ENCODE measurements at regions not wholly inside any gene's neighbourhood (a gene's known extent, or its start where the extent isn't known, plus 50 kb on each side); places are given as distances from the start of the nearest gene placed in this dataset.

DNA sequence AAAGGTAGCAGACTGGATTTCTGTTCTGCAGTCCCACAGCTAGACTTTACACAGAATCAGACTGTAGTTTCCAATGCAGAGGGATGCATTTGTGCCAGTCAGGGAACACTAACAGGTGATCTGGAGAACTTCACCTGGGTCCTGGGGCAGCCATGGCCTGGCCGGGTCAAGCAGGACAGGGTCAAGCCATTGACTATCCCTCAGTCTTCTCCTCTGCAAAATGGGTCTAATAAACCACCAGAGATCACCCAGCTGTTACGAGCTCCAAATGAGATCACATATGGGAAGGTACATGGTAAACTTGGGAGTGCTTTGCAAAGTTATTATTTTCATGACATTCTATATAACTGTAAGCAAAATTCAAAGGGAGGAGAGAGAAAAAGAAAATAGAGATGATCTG is 294.1 kb downstream of the CDCA7 start (continued):
- TF ChIP-seq, protein P1, sequence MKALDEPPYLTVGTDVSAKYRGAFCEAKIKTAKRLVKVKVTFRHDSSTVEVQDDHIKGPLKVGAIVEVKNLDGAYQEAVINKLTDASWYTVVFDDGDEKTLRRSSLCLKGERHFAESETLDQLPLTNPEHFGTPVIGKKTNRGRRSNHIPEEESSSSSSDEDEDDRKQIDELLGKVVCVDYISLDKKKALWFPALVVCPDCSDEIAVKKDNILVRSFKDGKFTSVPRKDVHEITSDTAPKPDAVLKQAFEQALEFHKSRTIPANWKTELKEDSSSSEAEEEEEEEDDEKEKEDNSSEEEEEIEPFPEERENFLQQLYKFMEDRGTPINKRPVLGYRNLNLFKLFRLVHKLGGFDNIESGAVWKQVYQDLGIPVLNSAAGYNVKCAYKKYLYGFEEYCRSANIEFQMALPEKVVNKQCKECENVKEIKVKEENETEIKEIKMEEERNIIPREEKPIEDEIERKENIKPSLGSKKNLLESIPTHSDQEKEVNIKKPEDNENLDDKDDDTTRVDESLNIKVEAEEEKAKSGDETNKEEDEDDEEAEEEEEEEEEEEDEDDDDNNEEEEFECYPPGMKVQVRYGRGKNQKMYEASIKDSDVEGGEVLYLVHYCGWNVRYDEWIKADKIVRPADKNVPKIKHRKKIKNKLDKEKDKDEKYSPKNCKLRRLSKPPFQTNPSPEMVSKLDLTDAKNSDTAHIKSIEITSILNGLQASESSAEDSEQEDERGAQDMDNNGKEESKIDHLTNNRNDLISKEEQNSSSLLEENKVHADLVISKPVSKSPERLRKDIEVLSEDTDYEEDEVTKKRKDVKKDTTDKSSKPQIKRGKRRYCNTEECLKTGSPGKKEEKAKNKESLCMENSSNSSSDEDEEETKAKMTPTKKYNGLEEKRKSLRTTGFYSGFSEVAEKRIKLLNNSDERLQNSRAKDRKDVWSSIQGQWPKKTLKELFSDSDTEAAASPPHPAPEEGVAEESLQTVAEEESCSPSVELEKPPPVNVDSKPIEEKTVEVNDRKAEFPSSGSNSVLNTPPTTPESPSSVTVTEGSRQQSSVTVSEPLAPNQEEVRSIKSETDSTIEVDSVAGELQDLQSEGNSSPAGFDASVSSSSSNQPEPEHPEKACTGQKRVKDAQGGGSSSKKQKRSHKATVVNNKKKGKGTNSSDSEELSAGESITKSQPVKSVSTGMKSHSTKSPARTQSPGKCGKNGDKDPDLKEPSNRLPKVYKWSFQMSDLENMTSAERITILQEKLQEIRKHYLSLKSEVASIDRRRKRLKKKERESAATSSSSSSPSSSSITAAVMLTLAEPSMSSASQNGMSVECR (CRISPR knock-in tag; IDR thresholded peaks at IDR 0.05; ENCODE audit: borderline replicate concordance): no peak
- no peak for TF ChIP-seq CBFB (CRISPR knock-in tag; IDR thresholded peaks at IDR 0.05; ENCODE audit: low read depth)
- TF ChIP-seq FOXK1 (CRISPR knock-in tag; IDR thresholded peaks at IDR 0.05): no peak
- TF ChIP-seq, protein P2, sequence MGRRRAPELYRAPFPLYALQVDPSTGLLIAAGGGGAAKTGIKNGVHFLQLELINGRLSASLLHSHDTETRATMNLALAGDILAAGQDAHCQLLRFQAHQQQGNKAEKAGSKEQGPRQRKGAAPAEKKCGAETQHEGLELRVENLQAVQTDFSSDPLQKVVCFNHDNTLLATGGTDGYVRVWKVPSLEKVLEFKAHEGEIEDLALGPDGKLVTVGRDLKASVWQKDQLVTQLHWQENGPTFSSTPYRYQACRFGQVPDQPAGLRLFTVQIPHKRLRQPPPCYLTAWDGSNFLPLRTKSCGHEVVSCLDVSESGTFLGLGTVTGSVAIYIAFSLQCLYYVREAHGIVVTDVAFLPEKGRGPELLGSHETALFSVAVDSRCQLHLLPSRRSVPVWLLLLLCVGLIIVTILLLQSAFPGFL (CRISPR knock-in tag; IDR thresholded peaks at IDR 0.05; ENCODE audit: borderline replicate concordance): no peak
- TF ChIP-seq ZNF317 (CRISPR knock-in tag; IDR thresholded peaks at IDR 0.05; ENCODE audit: borderline replicate concordance, low read depth): no peak
- TF ChIP-seq RORB (CRISPR knock-in tag; IDR thresholded peaks at IDR 0.05): no peak
- TF ChIP-seq, protein P3, sequence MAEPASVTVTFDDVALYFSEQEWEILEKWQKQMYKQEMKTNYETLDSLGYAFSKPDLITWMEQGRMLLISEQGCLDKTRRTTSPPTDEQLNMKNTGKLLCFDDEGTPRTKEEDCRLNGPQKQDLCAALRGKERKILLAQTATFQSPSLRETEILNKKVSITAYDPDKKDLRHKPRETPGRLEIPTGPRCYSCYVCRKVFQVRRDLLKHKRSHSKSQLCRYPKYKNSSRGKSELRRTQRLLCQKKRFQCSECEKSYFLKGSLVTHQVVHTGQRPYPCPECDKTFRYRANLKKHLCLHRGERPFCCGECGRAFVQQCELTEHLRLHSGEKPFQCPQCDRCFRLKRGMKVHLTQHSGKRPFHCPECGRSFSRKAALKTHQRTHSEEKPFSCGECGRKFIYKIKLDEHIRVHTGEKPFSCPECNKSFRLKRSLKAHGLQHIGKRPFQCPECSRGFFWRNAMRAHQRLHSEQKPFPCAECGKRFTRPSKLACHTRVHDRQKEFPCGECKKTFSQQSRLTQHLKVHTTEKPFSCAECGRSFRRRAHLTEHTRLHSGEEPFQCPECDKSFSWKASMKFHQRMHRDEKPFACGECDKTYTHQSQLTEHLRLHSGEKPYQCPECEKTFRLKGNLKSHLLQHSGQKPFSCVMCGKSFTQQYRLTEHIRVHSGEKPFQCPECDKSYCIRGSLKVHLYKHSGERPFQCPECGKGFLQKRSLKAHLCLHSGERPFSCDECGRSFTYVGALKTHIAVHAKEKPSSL (CRISPR knock-in tag; conservative IDR thresholded peaks at IDR 0.05): no peak
- TF ChIP-seq ZBTB21 (CRISPR knock-in tag; IDR thresholded peaks at IDR 0.05; ENCODE audit: borderline replicate concordance): no peak
- no peak for TF ChIP-seq PRRX2 (CRISPR knock-in tag; IDR thresholded peaks at IDR 0.05)
- TF ChIP-seq, protein P4, sequence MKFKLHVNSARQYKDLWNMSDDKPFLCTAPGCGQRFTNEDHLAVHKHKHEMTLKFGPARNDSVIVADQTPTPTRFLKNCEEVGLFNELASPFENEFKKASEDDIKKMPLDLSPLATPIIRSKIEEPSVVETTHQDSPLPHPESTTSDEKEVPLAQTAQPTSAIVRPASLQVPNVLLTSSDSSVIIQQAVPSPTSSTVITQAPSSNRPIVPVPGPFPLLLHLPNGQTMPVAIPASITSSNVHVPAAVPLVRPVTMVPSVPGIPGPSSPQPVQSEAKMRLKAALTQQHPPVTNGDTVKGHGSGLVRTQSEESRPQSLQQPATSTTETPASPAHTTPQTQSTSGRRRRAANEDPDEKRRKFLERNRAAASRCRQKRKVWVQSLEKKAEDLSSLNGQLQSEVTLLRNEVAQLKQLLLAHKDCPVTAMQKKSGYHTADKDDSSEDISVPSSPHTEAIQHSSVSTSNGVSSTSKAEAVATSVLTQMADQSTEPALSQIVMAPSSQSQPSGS (CRISPR knock-in tag; IDR thresholded peaks at IDR 0.05; ENCODE audit: borderline replicate concordance, low read depth): no peak
- TF ChIP-seq, protein P5, sequence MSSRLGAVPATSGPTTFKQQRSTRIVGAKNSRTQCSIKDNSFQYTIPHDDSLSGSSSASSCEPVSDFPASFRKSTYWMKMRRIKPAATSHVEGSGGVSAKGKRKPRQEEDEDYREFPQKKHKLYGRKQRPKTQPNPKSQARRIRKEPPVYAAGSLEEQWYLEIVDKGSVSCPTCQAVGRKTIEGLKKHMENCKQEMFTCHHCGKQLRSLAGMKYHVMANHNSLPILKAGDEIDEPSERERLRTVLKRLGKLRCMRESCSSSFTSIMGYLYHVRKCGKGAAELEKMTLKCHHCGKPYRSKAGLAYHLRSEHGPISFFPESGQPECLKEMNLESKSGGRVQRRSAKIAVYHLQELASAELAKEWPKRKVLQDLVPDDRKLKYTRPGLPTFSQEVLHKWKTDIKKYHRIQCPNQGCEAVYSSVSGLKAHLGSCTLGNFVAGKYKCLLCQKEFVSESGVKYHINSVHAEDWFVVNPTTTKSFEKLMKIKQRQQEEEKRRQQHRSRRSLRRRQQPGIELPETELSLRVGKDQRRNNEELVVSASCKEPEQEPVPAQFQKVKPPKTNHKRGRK (CRISPR knock-in tag; IDR thresholded peaks at IDR 0.05; ENCODE audit: borderline replicate concordance): no peak
- TF ChIP-seq, protein P6, sequence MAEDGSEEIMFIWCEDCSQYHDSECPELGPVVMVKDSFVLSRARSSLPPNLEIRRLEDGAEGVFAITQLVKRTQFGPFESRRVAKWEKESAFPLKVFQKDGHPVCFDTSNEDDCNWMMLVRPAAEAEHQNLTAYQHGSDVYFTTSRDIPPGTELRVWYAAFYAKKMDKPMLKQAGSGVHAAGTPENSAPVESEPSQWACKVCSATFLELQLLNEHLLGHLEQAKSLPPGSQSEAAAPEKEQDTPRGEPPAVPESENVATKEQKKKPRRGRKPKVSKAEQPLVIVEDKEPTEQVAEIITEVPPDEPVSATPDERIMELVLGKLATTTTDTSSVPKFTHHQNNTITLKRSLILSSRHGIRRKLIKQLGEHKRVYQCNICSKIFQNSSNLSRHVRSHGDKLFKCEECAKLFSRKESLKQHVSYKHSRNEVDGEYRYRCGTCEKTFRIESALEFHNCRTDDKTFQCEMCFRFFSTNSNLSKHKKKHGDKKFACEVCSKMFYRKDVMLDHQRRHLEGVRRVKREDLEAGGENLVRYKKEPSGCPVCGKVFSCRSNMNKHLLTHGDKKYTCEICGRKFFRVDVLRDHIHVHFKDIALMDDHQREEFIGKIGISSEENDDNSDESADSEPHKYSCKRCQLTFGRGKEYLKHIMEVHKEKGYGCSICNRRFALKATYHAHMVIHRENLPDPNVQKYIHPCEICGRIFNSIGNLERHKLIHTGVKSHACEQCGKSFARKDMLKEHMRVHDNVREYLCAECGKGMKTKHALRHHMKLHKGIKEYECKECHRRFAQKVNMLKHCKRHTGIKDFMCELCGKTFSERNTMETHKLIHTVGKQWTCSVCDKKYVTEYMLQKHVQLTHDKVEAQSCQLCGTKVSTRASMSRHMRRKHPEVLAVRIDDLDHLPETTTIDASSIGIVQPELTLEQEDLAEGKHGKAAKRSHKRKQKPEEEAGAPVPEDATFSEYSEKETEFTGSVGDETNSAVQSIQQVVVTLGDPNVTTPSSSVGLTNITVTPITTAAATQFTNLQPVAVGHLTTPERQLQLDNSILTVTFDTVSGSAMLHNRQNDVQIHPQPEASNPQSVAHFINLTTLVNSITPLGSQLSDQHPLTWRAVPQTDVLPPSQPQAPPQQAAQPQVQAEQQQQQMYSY (CRISPR knock-in tag; IDR thresholded peaks at IDR 0.05): no peak

All from WTC11 (cell line).